DOHH2 (cell line): ENCODE measurements at regions not wholly inside any gene's neighbourhood (a gene's known extent, or its start where the extent isn't known, plus 50 kb on each side); places are given as distances from the start of the nearest gene placed in this dataset.

Experiments
- EZH2phosphoT487 ChIP-seq: fragments of 200-600 bp; sonication (generic); IDR thresholded peaks from 2 replicates; pipeline ENCODE4 v1.6.1; 2017; ENCODE audit warnings: borderline replicate concordance, mild to moderate bottlenecking, antibody characterized with exemption, low read length, moderate library complexity, mixed read lengths
- TF ChIP-seq, protein P1 (sequence below): fragments of 200-600 bp; sonication (generic); IDR thresholded peaks from one replicate; pipeline ENCODE4 v1.5.1; 2014; ENCODE audit warnings: antibody characterized with exemption, mild to moderate bottlenecking, low read depth, low read length; ENCODE audit not compliant: poor library complexity, severe bottlenecking

DNA sequence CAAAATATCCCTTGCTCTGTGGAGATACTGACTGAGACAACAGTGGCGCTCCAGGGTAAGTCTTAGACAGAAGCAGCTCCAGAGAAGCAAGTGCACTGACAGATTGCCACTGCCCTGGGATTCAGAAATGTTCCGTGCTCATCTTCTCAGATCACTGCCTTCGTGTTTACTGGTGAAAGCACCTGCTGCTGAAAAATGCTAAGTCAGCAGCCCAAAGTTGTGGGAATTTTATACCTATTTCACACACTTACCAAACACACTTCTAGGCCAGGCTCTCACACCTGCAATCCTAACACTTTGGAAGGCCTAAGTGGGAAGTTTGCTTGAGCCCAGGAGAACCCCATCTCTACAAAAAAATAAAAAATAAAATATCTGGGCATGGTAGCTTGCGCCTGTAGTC lies 63.2 kb upstream of the DLX6 start:
- TF ChIP-seq, protein P1, sequence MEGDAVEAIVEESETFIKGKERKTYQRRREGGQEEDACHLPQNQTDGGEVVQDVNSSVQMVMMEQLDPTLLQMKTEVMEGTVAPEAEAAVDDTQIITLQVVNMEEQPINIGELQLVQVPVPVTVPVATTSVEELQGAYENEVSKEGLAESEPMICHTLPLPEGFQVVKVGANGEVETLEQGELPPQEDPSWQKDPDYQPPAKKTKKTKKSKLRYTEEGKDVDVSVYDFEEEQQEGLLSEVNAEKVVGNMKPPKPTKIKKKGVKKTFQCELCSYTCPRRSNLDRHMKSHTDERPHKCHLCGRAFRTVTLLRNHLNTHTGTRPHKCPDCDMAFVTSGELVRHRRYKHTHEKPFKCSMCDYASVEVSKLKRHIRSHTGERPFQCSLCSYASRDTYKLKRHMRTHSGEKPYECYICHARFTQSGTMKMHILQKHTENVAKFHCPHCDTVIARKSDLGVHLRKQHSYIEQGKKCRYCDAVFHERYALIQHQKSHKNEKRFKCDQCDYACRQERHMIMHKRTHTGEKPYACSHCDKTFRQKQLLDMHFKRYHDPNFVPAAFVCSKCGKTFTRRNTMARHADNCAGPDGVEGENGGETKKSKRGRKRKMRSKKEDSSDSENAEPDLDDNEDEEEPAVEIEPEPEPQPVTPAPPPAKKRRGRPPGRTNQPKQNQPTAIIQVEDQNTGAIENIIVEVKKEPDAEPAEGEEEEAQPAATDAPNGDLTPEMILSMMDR, result no peak
- no peak for TF ChIP-seq EZH2phosphoT487
